PC-9 (cell line): ENCODE measurements at regions not wholly inside any gene's neighbourhood (a gene's known extent, or its start where the extent isn't known, plus 50 kb on each side); places are given as distances from the start of the nearest gene placed in this dataset.
A peak's percentile ranks its signal among the peaks of the same experiment; 100 is the strongest.

Source experiments
- BruUV-seq: library from RNA; stranded (reverse); fragments of 400-500 nt; replicated peaks from 2 replicates; lab custom pipeline; 2021; lab: Mats Ljungman, UMichigan
- CTCF ChIA-PET: fragments of 300-600 bp; sonication (Branson Sonifier 250); formaldehyde crosslinking; loops from one replicate; lab custom pipeline; 2022; ENCODE audit warnings: antibody characterized with exemption; lab: Charles Lee
- POLR2A ChIA-PET: fragments of 300-600 bp; sonication (Branson Sonifier 250); formaldehyde crosslinking; loops from one replicate; lab custom pipeline; 2022; ENCODE audit warnings: antibody characterized with exemption; ENCODE audit not compliant: unreplicated experiment; lab: Charles Lee
- DNase-seq, 2 experiments: peaks; one replicate each; pipeline versions ENCODE4 v3.0.0 to v3.0.0-alpha.2; 2015 to 2022; ENCODE audit warnings: mixed read lengths in 1 of 2
- H2AFZ ChIP-seq: fragments of 200-600 bp; sonication (generic); 2 replicates; pipeline ENCODE4 v1.8.1; 2017; ENCODE audit warnings: antibody characterized with exemption
- H3F3A ChIP-seq: fragments of 200-600 bp; sonication (generic); 2 replicates; pipeline ENCODE4 v1.8.1; 2017; ENCODE audit warnings: antibody characterized with exemption, mild to moderate bottlenecking, low read depth; ENCODE audit not compliant: insufficient read depth
- H3K27ac ChIP-seq: fragments of 200-600 bp; sonication (generic); 2 replicates; pipeline ENCODE4 v1.6.1; 2016; ENCODE audit warnings: mixed run types
- H3K27me3 ChIP-seq: fragments of 200-600 bp; sonication (generic); 2 replicates; pipeline ENCODE4 v1.6.1; 2016; ENCODE audit warnings: low read depth, mixed run types; ENCODE audit not compliant: insufficient read depth
- H3K36me3 ChIP-seq: fragments of 200-600 bp; sonication (generic); 2 replicates; pipeline ENCODE4 v1.6.1; 2016; ENCODE audit warnings: low read depth, mixed run types
- H3K4me1 ChIP-seq: fragments of 200-600 bp; sonication (generic); replicated peaks from 2 replicates; pipeline ENCODE4 v1.6.1; 2016; ENCODE audit warnings: mixed run types; ENCODE audit not compliant: insufficient read depth
- H3K4me2 ChIP-seq: fragments of 200-600 bp; sonication (generic); 2 replicates; pipeline ENCODE4 v1.6.1; 2017; ENCODE audit warnings: mixed run types
- H3K4me3 ChIP-seq: fragments of 200-600 bp; sonication (generic); 2 replicates; pipeline ENCODE4 v1.6.1; 2016; ENCODE audit warnings: mixed run types
- H3K79me2 ChIP-seq: fragments of 200-600 bp; sonication (generic); 2 replicates; pipeline ENCODE4 v1.6.1; 2017; ENCODE audit warnings: low read depth, mixed run types
- H3K9me2 ChIP-seq: fragments of 200-600 bp; sonication (generic); 2 replicates; pipeline ENCODE4 v1.8.1; 2017; ENCODE audit warnings: mild to moderate bottlenecking; ENCODE audit not compliant: insufficient read depth
- H3K9me3 ChIP-seq: fragments of 200-600 bp; sonication (generic); 2 replicates; pipeline ENCODE4 v1.8.1; 2016; ENCODE audit warnings: low read depth; ENCODE audit not compliant: insufficient read depth
- H4K20me1 ChIP-seq: fragments of 200-600 bp; sonication (generic); 2 replicates; pipeline ENCODE4 v1.8.1; 2017; ENCODE audit not compliant: insufficient read depth
- CTCF ChIP-seq: fragments of 200-600 bp; sonication (generic); conservative IDR thresholded peaks from 2 replicates; pipeline ENCODE4 v1.6.1; 2017; ENCODE audit warnings: mixed run types, antibody characterized with exemption, mild to moderate bottlenecking, moderate library complexity
- EZH2 ChIP-seq: fragments of 200-600 bp; sonication (generic); IDR thresholded peaks from 2 replicates; pipeline ENCODE4 v1.8.0; 2017; ENCODE audit warnings: antibody characterized with exemption, low read depth
- intact Hi-C: fragments of 100-400 bp; cut with micrococcal nuclease; formaldehyde crosslinking; loops from one replicate; pipeline ENCODE4 v1.10.0; 2022; ENCODE audit not compliant: unreplicated experiment

GRCh38 chr5:40446910-40447309, 232.8 kb upstream of the PTGER4 start:
- BruUV-seq = no TSS peak
- ChIA-PET CTCF (no interaction called here), POLR2A (no interaction called here)
- no peak overlapping the region for H2AFZ ChIP-seq
- no peaks in the 10 kb centered on the region for H3K27me3 ChIP-seq
- H3K4me1 ChIP-seq = peaks cover 9% of the 10 kb centered on the region; the same call in 1 of the 2 replicates
- H3K4me3 ChIP-seq = no peak overlapping the region
- intact Hi-C loops = no loop called here
- H3K4me2 ChIP-seq = no peak overlapping the region
- peaks cover 3% of the 10 kb centered on the region; the same call in 1 of the 2 replicates for H3K9me2 ChIP-seq
- H3K9me3 ChIP-seq = peaks cover 16% of the 10 kb centered on the region
- TF ChIP-seq CTCF (no peak), EZH2 (no peak)
- no peaks in the 10 kb centered on the region for H3K79me2 ChIP-seq
- H4K20me1 ChIP-seq = no peaks in the 10 kb centered on the region
- H3K27ac ChIP-seq = no peak overlapping the region
- DNase-seq = peak; percentile 39 to 63
- no peaks in the 10 kb centered on the region for H3F3A ChIP-seq
- peaks cover 4% of the 10 kb centered on the region; the same call in 1 of the 2 replicates for H3K36me3 ChIP-seq

GRCh38 chr5:40442346-40442745, 237.4 kb upstream of the PTGER4 start:
- H3F3A ChIP-seq = peaks cover 4% of the 10 kb centered on the region
- ChIA-PET POLR2A (interaction anchor here (0.6 to 0.7 kb wide), 2 partner anchors 33 to 157 kb away, joined by 3 to 4 read pairs; no protein-coding TSS in a partner anchor), CTCF (no interaction called here)
- intact Hi-C loops = no loop called here
- no peaks in the 10 kb centered on the region for H4K20me1 ChIP-seq
- H3K36me3 ChIP-seq = peaks cover 4% of the 10 kb centered on the region; the same call in 1 of the 2 replicates
- peaks cover 3% of the 10 kb centered on the region; the same call in 1 of the 2 replicates for H3K9me2 ChIP-seq
- no peak overlapping the region for H3K27ac ChIP-seq
- H3K4me1 ChIP-seq = peaks cover 13% of the 10 kb centered on the region
- no peaks in the 10 kb centered on the region for H3K27me3 ChIP-seq
- H2AFZ ChIP-seq = no peak overlapping the region
- no peaks in the 10 kb centered on the region for H3K79me2 ChIP-seq
- H3K4me2 ChIP-seq = no peak overlapping the region
- no TSS peak for BruUV-seq
- H3K4me3 ChIP-seq = no peak overlapping the region
- TF ChIP-seq EZH2 = no peak
- TF ChIP-seq CTCF = no peak
- DNase-seq = peak in 1 of 2 experiments; percentile 48
- H3K9me3 ChIP-seq = peaks cover 13% of the 10 kb centered on the region

GRCh38 chr5:40441733-40442132, 238.0 kb upstream of the PTGER4 start:
- Histone ChIP-seq H3K4me1 (peaks cover 14% of the 10 kb centered on the region), H3K36me3 (peaks cover 4% of the 10 kb centered on the region; the same call in 1 of the 2 replicates), H3K9me2 (peaks cover 3% of the 10 kb centered on the region; the same call in 1 of the 2 replicates), H3K4me2 (no peak overlapping the region), H4K20me1 (no peaks in the 10 kb centered on the region), H3K9me3 (peaks cover 12% of the 10 kb centered on the region), H3F3A (peaks cover 10% of the 10 kb centered on the region), H3K4me3 (no peak overlapping the region), H3K79me2 (no peaks in the 10 kb centered on the region), H3K27ac (no peak overlapping the region), H2AFZ (no peak overlapping the region), H3K27me3 (no peaks in the 10 kb centered on the region)
- intact Hi-C loops = no loop called here
- POLR2A ChIA-PET = no interaction called here
- no peak for TF ChIP-seq EZH2
- no peak for TF ChIP-seq CTCF
- DNase-seq = peak in 1 of 2 experiments; percentile 2
- BruUV-seq = no TSS peak
- CTCF ChIA-PET = no interaction called here
